ENCODE measurements at regions not wholly inside any gene's neighbourhood (a gene's known extent, or its start where the extent isn't known, plus 50 kb on each side); places are given as distances from the start of the nearest gene placed in this dataset.

DNA sequence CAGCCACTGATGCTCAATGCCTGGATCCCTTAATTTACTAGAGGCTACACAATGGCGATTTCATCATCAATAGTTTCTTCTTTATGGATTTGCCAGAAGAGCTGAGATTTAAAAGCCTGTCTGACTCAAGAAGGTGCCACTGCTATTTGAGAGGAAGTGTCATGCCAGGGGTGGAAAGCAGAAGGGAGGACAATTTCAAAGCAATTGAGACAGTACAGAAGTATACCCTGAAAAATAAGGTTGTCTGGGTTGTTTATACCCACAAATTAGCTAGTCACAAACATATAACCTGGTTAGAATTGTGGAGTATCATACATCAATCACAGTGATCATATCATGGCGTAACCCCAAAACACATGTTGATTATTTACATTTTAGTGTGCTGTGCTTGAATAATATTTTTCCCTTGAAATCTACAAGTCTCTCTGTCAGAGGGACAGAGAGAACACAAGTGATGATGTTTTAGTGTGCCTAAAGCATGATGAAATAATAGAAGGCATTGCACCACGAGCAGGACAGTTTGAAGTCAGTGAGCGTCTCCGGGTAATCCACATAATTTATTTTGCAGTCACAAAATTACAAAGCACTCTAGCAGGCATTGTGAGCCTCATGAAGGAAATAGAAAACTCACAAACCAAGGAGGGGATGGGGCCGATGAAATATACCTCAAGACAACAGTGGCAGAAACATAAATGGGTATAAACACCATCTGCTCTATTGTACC, 312.2 kb upstream of the SPRED2 start:
- Histone ChIP-seq H3K27ac (ENCODE audit: poor library complexity, severe bottlenecking) (no peak overlapping the region), H3K9me3 (ENCODE audit: severe bottlenecking) (no peaks in the 10 kb centered on the region), H3K27me3 (ENCODE audit: insufficient read depth, poor library complexity, severe bottlenecking) (no peaks in the 10 kb centered on the region), H3K36me3 (ENCODE audit: low read depth) (no peaks in the 10 kb centered on the region), H3K4me1 (ENCODE audit: insufficient read depth, poor library complexity, severe bottlenecking) (no peaks in the 10 kb centered on the region), H3K4me3 (ENCODE audit: severe bottlenecking) (no peak overlapping the region)
- no peak for DNase-seq (ENCODE audit: low spot score)
- TF ChIP-seq, protein P1, sequence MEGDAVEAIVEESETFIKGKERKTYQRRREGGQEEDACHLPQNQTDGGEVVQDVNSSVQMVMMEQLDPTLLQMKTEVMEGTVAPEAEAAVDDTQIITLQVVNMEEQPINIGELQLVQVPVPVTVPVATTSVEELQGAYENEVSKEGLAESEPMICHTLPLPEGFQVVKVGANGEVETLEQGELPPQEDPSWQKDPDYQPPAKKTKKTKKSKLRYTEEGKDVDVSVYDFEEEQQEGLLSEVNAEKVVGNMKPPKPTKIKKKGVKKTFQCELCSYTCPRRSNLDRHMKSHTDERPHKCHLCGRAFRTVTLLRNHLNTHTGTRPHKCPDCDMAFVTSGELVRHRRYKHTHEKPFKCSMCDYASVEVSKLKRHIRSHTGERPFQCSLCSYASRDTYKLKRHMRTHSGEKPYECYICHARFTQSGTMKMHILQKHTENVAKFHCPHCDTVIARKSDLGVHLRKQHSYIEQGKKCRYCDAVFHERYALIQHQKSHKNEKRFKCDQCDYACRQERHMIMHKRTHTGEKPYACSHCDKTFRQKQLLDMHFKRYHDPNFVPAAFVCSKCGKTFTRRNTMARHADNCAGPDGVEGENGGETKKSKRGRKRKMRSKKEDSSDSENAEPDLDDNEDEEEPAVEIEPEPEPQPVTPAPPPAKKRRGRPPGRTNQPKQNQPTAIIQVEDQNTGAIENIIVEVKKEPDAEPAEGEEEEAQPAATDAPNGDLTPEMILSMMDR (IDR thresholded peaks at IDR 0.05; ENCODE audit: poor library complexity, severe bottlenecking) = no peak
- no peak for ATAC-seq (ENCODE audit: low read depth)

DNA sequence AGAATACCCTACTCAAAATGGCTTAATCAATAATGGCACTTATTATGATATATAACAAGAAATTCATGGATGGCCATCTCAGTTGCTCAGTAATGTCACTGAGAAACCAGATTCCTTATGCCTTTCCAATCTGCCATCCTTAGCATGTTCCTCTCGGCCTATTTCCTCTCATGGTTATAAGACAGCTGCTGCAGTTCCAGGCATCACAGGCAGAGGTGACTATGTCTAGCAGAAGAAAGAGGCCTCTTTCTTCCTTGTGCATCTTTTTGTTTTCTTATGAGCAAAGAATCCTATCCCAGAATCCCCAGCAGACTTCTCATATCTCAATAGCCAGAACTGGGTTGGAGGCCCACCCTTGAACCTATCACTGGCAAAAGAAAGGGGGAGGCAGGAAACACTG, 310.6 kb upstream of the SPRED2 start:
- ATAC-seq (ENCODE audit: low read depth) = no peak
- Histone ChIP-seq H3K27me3 (ENCODE audit: insufficient read depth, poor library complexity, severe bottlenecking) (peaks cover 2% of the 10 kb centered on the region), H3K4me3 (ENCODE audit: severe bottlenecking) (no peak overlapping the region), H3K27ac (ENCODE audit: poor library complexity, severe bottlenecking) (no peak overlapping the region), H3K36me3 (ENCODE audit: low read depth) (no peaks in the 10 kb centered on the region), H3K4me1 (ENCODE audit: insufficient read depth, poor library complexity, severe bottlenecking) (no peaks in the 10 kb centered on the region), H3K9me3 (ENCODE audit: severe bottlenecking) (no peaks in the 10 kb centered on the region)
- TF ChIP-seq, protein P1 (IDR thresholded peaks at IDR 0.05; ENCODE audit: poor library complexity, severe bottlenecking) = no peak
- DNase-seq (ENCODE audit: low spot score) = no peak

GRCh38 chr2:65739927-65740326, 307.5 kb upstream of the SPRED2 start:
- Histone ChIP-seq H3K36me3 (ENCODE audit: low read depth) (no peaks in the 10 kb centered on the region), H3K9me3 (ENCODE audit: severe bottlenecking) (no peaks in the 10 kb centered on the region), H3K27me3 (ENCODE audit: insufficient read depth, poor library complexity, severe bottlenecking) (peaks cover 2% of the 10 kb centered on the region), H3K27ac (ENCODE audit: poor library complexity, severe bottlenecking) (no peak overlapping the region), H3K4me3 (ENCODE audit: severe bottlenecking) (no peak overlapping the region), H3K4me1 (ENCODE audit: insufficient read depth, poor library complexity, severe bottlenecking) (no peaks in the 10 kb centered on the region)
- TF ChIP-seq, protein P1 (IDR thresholded peaks at IDR 0.05; ENCODE audit: poor library complexity, severe bottlenecking) = no peak
- DNase-seq (ENCODE audit: low spot score) = no peak
- no peak for ATAC-seq (ENCODE audit: low read depth)

GRCh38 chr2:65737452-65738011, 305.1 kb upstream of the SPRED2 start:
- no peaks in the 10 kb centered on the region for H3K36me3 ChIP-seq (ENCODE audit: low read depth)
- TF ChIP-seq, protein P1 (IDR thresholded peaks at IDR 0.05; ENCODE audit: poor library complexity, severe bottlenecking) = no peak
- no peaks in the 10 kb centered on the region for H3K4me1 ChIP-seq (ENCODE audit: insufficient read depth, poor library complexity, severe bottlenecking)
- no peaks in the 10 kb centered on the region for H3K9me3 ChIP-seq (ENCODE audit: severe bottlenecking)
- peaks cover 2% of the 10 kb centered on the region for H3K27me3 ChIP-seq (ENCODE audit: insufficient read depth, poor library complexity, severe bottlenecking)
- no peak overlapping the region for H3K4me3 ChIP-seq (ENCODE audit: severe bottlenecking)
- ATAC-seq (ENCODE audit: low read depth) (no peak), DNase-seq (ENCODE audit: low spot score) (no peak)
- no peak overlapping the region for H3K27ac ChIP-seq (ENCODE audit: poor library complexity, severe bottlenecking)

DNA sequence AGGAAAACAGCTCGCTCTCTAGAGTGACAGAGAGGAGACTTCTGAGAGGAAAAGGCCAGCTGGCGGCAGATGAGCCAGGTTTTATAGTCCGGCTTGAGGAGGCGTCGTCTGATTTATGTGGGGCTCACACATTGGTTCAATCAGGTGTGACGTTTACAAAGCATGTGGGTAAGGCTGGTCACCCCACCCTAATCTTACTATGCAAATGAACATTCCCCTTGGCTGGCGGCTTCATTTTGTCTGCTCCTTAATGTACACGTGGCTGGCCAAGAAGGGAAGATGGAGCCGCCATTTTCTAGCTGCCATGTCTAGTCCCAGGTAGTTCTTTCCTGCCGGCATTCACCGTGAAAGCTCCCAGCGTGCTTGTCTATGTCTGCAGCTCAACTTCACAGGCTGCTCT, 299.1 kb upstream of the SPRED2 start:
- DNase-seq (ENCODE audit: low spot score) = no peak
- H3K4me3 ChIP-seq (ENCODE audit: severe bottlenecking) = no peak overlapping the region
- peaks cover 10% of the 10 kb centered on the region for H3K4me1 ChIP-seq (ENCODE audit: insufficient read depth, poor library complexity, severe bottlenecking)
- H3K27ac ChIP-seq (ENCODE audit: poor library complexity, severe bottlenecking) = no peak overlapping the region
- TF ChIP-seq, protein P1 (IDR thresholded peaks at IDR 0.05; ENCODE audit: poor library complexity, severe bottlenecking) = no peak
- H3K27me3 ChIP-seq (ENCODE audit: insufficient read depth, poor library complexity, severe bottlenecking) = no peaks in the 10 kb centered on the region
- no peak for ATAC-seq (ENCODE audit: low read depth)
- H3K36me3 ChIP-seq (ENCODE audit: low read depth) = no peaks in the 10 kb centered on the region
- no peaks in the 10 kb centered on the region for H3K9me3 ChIP-seq (ENCODE audit: severe bottlenecking)

All from RWPE2 (cell line).